Stimulated activated CD4-positive, alpha-beta T cell treated with anti-CD3 and anti-CD28 coated beads, Interleukin-1b, Interleukin-23, amount 100 ng/mL, for 1 hour (primary cell): ENCODE measurements at regions not wholly inside any gene's neighbourhood (a gene's known extent, or its start where the extent isn't known, plus 50 kb on each side); places are given as distances from the start of the nearest gene placed in this dataset.

Experiments
- DNase-seq, 2 donors: peaks; one replicate each; pipeline ENCODE4 v3.0.0-alpha.2; 2020; ENCODE audit warnings: low read depth in 2 of 2

- no peak for DNase-seq
These were observed 224.3 kb downstream of the SEC14L1 start for GRCh38 chr17:77364941-77365583.

DNA sequence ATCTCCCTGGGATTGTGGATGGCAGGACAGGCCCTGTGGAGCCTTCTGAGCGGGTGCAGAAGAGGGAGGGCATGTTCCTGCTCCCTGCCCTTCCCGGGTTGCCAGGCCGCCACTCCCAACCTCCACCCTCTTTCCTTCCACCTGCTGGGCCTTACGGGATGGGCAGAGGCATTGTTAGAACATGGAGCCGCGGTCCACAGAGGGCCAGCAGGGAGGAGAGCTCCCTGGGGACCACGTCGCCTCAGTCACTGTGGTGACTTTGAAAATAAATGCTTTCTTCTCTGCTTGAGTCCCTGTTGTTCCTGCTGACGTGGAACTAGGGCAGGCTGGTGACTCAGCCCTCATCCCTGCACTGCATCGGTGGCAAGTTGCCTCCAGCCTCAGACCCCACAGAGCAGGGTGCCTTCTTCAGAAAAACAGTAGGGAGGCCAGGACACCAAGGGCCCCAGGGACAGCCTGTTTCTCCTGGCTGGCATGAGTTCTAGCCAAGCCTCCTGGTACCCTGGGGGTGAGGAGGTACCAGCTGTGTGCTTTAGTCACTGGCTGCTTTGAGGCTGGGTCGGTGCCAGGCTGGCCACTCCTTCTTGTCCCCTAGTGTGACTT is 224.9 kb downstream of the SEC14L1 start:
- DNase-seq, result no peak

DNA sequence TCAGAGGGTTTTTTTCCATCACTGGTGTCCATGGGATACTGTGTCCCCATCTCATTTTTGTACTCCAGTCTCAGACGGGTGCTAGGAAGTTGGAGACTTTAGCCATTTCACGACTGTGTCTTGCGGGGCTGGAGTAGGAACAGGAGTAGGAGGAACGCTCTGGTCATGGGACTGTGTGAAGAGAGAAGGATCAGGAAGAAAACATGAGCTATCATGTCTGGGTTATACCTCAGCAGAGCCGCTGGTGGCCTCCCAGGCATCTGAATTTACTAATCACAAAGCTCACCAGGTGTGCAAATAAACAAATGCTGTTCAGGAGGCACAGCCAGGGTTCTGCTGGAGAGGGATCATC is 225.4 kb downstream of the SEC14L1 start:
- DNase-seq, result no peak

GRCh38 chr17:77366558-77367245 is 225.9 kb downstream of the SEC14L1 start:
- DNase-seq, result no peak

- DNase-seq, result no peak
These were observed 228.8 kb downstream of the SEC14L1 start for GRCh38 chr17:77369544-77369971.

- DNase-seq, result no peak
These were observed 229.8 kb downstream of the SEC14L1 start for GRCh38 chr17:77370586-77370985.

GRCh38 chr17:77371117-77371887 is 230.5 kb downstream of the SEC14L1 start:
- no peak for DNase-seq

DNA sequence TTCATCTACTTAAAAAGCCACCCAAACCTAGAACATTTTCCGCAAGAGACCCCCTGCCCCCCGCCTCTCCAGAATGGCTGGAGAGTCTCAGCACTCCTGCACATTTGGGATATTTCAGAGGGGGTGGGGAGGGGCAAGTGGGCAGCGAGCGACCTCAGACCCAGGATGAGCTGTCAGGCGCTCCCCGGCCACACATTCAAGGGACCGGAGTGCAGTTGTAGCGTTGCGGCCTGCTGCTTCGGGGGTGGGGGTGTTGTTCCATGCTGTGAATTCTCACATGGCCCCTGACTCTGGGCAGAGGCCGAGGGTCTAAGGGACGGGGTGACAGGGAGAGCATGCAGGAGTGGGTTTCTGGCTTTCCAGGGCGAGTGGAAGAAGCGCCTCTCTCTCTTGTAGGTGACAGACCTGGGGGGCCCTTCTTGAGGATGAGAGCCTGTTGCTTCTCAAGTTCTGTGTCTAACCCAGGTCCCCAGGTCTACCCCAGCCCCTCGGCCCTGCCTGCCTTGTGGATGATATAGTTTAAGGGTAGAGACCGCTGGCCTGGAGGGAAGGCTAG is 231.2 kb downstream of the SEC14L1 start:
- DNase-seq, result no peak

- no peak for DNase-seq
These were observed 231.9 kb downstream of the SEC14L1 start for GRCh38 chr17:77372444-77373298.

DNA sequence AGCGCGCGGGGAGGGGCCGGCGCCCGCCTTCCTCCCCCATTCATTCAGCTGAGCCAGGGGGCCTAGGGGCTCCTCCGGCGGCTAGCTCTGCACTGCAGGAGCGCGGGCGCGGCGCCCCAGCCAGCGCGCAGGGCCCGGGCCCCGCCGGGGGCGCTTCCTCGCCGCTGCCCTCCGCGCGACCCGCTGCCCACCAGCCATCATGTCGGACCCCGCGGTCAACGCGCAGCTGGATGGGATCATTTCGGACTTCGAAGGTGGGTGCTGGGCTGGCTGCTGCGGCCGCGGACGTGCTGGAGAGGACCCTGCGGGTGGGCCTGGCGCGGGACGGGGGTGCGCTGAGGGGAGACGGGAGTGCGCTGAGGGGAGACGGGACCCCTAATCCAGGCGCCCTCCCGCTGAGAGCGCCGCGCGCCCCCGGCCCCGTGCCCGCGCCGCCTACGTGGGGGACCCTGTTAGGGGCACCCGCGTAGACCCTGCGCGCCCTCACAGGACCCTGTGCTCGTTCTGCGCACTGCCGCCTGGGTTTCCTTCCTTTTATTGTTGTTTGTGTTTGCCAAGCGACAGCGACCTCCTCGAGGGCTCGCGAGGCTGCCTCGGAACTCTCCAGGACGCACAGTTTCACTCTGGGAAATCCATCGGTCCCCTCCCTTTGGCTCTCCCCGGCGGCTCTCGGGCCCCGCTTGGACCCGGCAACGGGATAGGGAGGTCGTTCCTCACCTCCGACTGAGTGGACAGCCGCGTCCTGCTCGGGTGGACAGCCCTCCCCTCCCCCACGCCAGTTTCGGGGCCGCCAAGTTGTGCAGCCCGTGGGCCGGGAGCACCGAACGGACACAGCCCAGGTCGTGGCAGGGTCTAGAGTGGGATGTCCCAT is 232.8 kb downstream of the SEC14L1 start:
- DNase-seq, result no peak

- peak in 1 of 2 donors; percentile 44 for DNase-seq
These were observed 233.6 kb downstream of the SEC14L1 start for GRCh38 chr17:77374170-77374936.

GRCh38 chr17:77375108-77375916 is 234.5 kb downstream of the SEC14L1 start:
- DNase-seq, result no peak

- DNase-seq, result no peak
These were observed 235.3 kb downstream of the SEC14L1 start for GRCh38 chr17:77375917-77376651.

DNA sequence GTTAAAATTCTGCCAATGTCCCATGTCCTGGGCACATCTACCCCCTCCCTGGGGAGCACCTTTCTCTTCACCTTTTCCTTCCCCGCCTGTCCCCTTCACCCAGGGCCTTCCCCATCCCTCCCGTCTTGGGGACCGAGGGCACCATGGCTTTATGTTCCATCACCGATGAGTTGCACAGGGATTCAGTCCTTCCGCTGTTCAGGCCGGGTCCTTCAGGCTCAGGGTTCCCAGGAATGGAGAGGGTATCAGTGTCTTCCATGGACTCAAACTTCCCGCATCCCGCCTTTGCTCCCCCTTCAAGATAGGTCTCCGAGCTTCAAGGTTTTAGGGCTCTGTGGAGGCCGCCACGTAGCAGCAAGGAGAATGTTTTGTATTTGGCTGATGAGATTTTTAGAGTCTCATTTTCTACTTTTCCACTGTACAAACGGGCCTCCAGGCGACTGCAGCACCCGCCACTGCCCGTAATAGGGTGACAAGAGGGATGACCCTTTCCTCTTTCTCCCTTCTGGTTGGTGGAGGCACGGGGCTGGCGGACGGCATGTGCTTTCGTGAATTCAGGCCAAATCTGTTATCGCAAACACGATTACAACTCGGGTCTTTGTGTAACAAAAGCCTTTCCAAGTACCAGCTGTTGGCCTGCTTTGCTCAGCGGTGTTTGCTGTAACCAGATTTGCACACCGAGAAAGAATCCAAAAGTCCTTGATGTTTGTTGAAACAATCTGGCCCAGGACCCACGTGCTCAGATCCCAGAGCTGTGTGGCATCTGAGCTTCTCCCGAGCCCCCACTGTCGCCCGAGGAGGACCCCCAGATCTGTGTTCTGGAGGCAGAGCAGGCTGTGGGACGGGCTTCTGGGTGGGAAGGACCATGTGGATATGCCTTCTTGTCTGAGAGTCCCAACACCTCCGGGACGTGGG is 236.3 kb downstream of the SEC14L1 start:
- no peak for DNase-seq

- no peak for DNase-seq
These were observed 237.0 kb downstream of the SEC14L1 start for GRCh38 chr17:77377710-77378235.

- no peak for DNase-seq
These were observed 237.7 kb downstream of the SEC14L1 start for GRCh38 chr17:77378318-77379064.
